GM18517 (cell line): ENCODE measurements at regions not wholly inside any gene's neighbourhood (a gene's known extent, or its start where the extent isn't known, plus 50 kb on each side); places are given as distances from the start of the nearest gene placed in this dataset.
"Not testable (repeated sequence)": the region's sequence is repeated elsewhere in the genome, so short reads cannot be mapped to it uniquely, and the experiment has no call there.

Source experiments
- ATAC-seq: cut with Tn5 transposase; IDR thresholded peaks from one replicate; pipeline ENCODE4 v1.9.1; 2021; ENCODE audit warnings: mild to moderate bottlenecking, moderate library complexity; ENCODE audit not compliant: unreplicated experiment

DNA sequence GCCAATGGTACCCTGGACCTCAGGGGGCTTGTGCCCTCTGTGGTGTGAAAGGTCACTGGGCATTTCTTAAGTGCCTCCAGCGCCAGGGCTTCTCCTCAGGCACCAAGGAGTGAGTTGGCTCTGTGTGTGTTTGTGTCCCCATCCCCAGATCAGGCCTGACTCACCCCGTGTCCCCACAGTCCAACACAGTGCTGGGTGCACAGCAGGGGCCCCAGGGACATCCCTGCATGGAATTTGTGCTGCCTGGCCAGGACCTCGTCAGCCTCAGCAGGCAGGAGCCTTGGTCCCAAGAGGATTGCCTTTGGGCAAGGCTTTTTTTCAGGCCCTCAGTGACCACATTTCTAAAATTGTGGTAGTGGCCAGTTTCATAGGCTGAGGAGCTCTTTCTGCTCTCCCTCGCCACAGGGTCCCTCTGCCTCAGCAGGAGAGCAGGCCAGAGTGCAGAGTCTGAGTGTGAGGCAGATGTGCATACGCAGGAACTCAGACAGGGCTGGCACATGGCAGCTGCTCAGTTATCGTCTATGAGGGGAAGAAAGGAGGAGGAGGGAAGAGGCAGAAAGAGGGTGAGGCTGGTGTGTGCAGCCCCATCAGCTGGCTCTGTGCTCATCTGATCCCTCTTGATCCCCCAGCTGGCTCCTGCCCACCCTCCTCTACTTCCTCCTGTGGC, 215.6 kb downstream of the RPLP1 start:
- ATAC-seq, result no peak

DNA sequence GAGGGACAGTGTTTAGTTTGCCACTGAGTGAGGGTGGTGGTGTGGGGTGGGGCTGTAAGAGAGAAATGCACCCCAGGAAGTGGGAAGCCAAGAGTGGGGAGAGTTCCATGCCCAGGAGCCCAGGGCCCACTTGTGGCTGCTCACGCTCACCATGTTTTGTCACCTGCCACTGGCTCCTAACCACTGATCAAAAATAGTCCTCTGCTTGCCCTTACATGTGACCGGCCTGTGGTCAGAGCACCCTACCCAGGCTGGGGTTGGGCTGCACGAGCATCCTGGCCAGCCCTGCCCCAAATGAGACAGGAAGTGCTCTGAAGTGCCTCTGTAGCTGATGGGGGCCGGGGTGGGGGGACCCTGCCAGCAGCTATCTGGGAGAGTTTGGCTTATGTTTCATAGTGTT, 216.3 kb downstream of the RPLP1 start:
- ATAC-seq, result peak; percentile 65

GRCh38 chr15:69669446-69669845, 216.8 kb downstream of the RPLP1 start:
- peak; percentile 4 for ATAC-seq

DNA sequence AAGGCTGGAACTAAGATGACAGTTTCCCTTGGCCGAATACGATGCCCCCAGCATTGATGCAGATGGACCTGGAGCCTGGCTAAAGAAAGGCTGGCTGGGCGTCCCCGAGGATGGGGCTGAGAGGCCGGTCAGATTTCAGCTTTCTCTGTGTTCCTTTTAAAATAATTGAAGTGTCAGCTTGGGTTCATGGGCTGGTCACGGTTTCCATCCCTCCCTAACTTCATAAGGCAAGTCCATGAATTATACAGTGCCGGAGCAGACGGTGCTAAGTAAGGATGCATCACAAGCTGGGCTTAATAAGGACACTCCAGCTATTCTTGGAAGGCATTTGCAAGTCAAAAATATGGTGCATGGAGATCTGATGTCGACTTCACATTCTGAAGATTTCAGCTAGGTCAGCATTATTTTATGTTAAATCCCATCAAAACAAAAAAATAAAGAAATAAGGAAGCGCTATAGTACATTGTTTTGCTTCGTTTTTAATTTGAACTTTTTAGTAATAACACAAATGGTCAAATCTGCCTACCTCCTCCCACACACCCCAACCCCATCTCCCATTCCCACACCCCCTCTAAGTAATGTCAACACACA, 220.8 kb downstream of the RPLP1 start:
- ATAC-seq, result no peak

DNA sequence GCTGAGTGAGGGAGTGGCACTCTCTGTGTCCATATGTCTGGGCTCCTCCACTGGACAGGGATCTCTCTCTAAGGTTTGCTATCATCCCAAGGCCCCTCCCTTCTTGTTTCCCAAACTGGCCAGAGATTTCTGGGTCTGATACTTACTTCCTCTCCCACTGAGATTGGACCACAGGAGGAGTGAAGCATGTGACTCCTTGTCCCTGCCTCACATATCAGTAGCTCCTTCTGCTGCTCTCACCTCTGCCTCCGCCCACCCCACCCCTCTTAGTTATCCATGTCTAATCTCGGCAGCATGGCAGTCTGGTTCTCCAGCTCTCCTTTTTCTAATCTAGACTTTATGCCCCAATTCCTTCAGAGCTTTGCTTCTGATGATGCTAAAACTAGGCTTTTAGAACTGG, 223.1 kb downstream of the RPLP1 start:
- ATAC-seq, result no peak

DNA sequence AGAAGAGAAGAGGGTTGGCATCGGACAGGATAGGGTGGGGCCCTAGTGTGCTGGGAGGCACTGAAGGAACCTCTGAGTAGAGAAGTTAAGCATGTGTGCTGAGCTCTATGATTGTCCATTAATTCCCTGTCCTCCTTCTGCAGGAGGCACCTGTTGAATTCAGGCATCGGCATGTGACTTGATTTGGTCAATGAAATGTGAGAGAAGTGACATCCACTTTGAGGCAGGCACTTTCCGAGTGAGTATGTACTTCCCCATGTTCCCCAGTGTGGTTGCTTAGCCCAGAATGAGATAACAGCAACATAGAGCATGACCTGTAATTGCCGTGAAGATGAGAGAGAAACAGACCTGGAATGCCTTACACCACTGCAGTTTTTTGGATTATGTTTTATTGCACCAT, 224.8 kb downstream of the RPLP1 start:
- no peak for ATAC-seq

GRCh38 chr15:69679623-69680228, 227.1 kb downstream of the RPLP1 start:
- ATAC-seq, result peak; percentile 92

DNA sequence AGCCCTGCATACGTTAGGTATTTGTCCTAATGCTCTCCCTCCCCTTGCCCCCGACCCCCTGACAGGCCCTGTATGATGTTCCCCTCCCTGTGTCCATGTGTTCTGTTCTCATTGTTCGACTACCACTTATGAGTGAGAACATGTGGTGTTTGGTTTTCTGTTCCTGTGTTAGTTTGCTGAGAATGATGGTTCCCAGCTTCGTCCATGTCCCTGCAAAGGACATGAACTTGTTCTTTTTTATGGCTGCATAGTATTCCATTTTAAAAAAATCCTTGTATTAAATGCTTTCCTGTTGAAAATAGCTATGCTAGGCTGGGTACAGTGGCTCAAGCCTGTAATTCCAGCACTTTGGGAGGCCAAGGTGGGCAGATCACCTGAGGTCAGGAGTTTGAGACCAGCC, 232.2 kb downstream of the RPLP1 start:
- ATAC-seq, result not testable (repeated sequence)

- ATAC-seq, result no peak
Observed at GRCh38 chr15:69685512-69686452, 233.2 kb downstream of the RPLP1 start.

DNA sequence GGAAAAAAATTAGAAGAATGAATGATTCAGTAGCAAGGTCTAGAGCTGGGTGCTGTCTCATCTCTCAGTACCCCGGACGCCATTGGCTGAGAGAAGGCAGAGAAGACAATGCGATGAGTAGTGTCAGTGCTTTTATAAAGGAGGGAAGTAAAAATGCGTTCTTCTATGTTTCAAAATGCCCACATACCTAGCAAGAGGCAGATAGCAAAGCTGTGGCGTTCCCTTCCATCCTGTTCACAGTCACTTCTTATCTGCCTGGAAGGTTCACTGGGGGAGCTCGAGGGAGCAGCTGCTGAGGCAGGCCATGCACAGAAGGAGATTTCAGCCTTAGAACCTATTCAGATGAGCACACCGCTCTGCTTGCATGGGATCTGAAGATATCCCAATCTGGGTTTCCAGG, 234.0 kb downstream of the RPLP1 start:
- no peak for ATAC-seq

DNA sequence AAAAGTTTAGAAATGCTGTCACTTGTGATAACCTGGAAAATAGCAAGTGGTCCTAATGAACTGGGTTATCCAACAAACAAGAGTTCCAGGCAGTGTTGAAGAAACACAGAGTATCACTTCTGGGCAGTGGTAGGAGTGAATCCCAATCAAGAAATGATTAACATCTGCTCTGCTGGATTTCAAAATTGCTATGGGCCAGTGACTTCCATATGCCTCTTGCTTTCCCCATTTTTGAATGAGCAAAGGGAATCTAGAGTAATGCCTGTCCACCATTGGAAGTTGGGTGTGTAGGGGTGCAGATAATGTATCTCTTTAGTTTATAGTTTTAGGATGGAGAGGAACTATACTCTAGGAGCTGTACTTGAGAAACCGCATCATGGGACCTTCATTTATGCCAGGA, 236.5 kb downstream of the RPLP1 start:
- no peak for ATAC-seq

GRCh38 chr15:69691307-69692015, 238.8 kb downstream of the RPLP1 start:
- no peak for ATAC-seq

GRCh38 chr15:69692342-69692741, 239.7 kb downstream of the RPLP1 start:
- no peak for ATAC-seq

DNA sequence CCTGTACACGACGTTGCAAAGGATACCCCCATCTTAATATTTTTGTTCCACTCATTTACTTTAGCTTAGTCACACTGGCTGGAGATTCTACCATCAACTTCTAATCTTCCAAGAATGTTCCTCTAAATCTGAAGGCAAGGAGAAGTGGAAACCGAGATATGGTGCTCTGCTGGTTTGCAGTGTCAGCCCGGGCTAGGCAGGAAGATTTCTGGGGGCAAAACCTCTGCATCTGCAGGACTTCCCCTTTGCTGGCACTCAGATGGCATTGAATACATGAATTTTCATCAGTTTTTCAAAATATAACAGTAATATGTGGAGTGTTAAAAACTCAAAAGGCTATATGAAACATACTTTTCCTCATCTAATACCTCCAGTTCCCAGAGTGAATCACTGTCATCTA, 240.4 kb downstream of the RPLP1 start:
- no peak for ATAC-seq

DNA sequence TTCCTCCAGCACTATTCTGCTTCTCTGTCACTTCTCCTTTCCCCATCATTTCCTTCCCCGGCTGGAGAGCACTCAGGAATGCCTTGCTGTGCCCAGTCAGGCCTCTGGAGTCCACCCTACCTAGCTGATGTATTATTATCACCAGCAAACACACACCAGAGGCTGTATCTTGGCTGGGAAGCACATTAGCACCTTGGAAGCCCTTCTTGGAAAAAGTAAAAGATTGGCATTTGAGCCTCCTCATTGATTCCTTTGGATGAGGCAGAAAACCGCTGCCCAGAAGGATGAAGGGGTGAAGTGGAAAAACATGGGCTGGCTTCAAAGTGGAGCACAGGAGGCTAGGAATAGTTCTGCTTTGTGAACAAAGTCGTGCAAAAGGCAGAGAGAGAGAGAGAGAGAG, 244.3 kb downstream of the RPLP1 start:
- ATAC-seq, result no peak

DNA sequence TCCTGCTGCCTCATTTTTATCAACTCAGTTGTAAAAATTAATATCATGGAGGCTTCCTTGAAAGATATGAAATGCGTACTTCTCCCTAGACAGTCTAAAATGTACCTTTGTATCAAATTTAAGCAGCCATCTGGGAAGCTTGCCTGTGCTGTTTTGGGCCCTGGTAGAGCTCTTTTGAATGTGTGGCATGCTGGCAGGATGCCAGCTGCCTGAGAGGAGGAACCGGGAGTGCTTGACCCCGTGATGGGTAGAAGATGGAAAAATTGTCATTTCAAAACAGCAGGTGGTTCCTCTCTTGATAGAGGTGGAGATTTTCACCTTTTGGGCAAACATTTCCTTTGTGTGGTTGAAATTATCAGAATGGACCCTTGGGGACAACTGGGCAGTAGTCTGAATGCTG, 245.3 kb downstream of the RPLP1 start:
- no peak for ATAC-seq

DNA sequence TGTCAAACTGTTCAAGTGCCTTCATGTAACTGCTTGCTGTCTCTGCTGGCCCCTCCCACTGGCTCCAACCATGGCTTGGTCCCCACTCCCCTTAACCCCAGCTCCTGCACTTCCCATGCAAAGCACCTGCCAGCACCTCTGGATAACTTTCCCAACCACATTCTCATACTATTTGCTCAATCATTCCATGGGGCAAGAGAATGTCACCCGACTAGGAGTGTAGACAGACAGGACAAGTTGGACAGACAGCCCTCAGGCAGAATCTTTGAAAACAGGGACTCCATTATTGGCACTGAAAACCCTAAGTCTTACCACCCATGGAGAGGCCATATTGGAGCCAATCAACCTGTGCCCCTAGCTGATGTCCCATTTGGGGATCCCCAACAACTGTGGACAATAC, 246.5 kb downstream of the RPLP1 start:
- no peak for ATAC-seq

DNA sequence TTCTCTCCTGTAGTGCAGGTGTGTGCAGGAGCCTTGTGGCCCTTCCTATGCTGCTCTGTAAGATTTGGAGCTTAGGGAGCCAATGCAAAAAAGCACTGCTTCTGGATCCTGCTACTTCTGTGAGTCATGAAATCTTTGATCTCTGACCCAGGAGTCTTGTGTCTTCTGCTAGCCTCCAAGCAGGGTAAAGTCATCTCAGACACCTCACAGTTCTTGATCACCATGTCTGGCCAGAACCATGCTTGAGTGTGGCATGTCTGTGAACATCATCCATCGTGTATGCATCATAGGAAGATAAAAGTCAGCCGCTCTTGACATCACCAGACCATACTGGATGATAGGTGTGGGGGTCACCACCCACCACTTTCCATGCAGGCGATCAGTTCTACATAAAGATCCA, 247.8 kb downstream of the RPLP1 start:
- ATAC-seq, result no peak

- no peak for ATAC-seq
Observed at GRCh38 chr15:69701198-69701597, 248.6 kb downstream of the RPLP1 start.

- no peak for ATAC-seq
Observed at GRCh38 chr15:69703532-69704187, 251.0 kb downstream of the RPLP1 start.
